GM12874 (cell line): ENCODE measurements at regions not wholly inside any gene's neighbourhood (a gene's known extent, or its start where the extent isn't known, plus 50 kb on each side); places are given as distances from the start of the nearest gene placed in this dataset.

Experiments used
- CTCF ChIP-seq: IDR thresholded peaks from 2 replicates; pipeline ENCODE4 v1.5.1; 2011; ENCODE audit warnings: low read depth, mild to moderate bottlenecking, control low read depth, low read length, moderate library complexity; ENCODE audit not compliant: insufficient read depth

- TF ChIP-seq CTCF = no peak
Measured at GRCh38 chr3:148315756-148316155, 381.9 kb upstream of the AGTR1 start.

GRCh38 chr3:148318240-148318639, 379.5 kb upstream of the AGTR1 start:
- no peak for TF ChIP-seq CTCF

- TF ChIP-seq CTCF = no peak
Measured at GRCh38 chr3:148319161-148319915, 378.4 kb upstream of the AGTR1 start.

GRCh38 chr3:148319960-148320359, 377.7 kb upstream of the AGTR1 start:
- no peak for TF ChIP-seq CTCF

GRCh38 chr3:148329481-148330235, 368.0 kb upstream of the AGTR1 start:
- TF ChIP-seq CTCF = no peak

GRCh38 chr3:148330542-148330941, 367.2 kb upstream of the AGTR1 start:
- no peak for TF ChIP-seq CTCF

GRCh38 chr3:148331081-148331846, 366.4 kb upstream of the AGTR1 start:
- no peak for TF ChIP-seq CTCF
